Nucleus accumbens (tissue), 56 donors: ENCODE measurements at regions not wholly inside any gene's neighbourhood (a gene's known extent, or its start where the extent isn't known, plus 50 kb on each side); places are given as distances from the start of the nearest gene placed in this dataset.
"Not testable (repeated sequence)": the region's sequence is repeated elsewhere in the genome, so short reads cannot be mapped to it uniquely, and the experiment has no call there.

Experiments
- DNase-seq, 56 donors: peaks; one replicate each; lab custom pipeline; 2025; lab: John Stamatoyannopoulos, UW

- DNase-seq = not testable (repeated sequence)
Observed at GRCh38 chr6:21282360-21282759, 311.2 kb upstream of the SOX4 start.

- DNase-seq = no peak
Observed at GRCh38 chr6:21284166-21284565, 309.4 kb upstream of the SOX4 start.

GRCh38 chr6:21284706-21285105, 308.8 kb upstream of the SOX4 start:
- DNase-seq = peak in 1 of 56 donors; percentile 3

GRCh38 chr6:21294144-21294543, 299.4 kb upstream of the SOX4 start:
- DNase-seq = no peak

GRCh38 chr6:21295506-21296240, 297.9 kb upstream of the SOX4 start:
- DNase-seq = no peak

- DNase-seq = no peak
Observed at GRCh38 chr6:21297665-21298064, 295.9 kb upstream of the SOX4 start.

GRCh38 chr6:21299216-21299615, 294.3 kb upstream of the SOX4 start:
- DNase-seq = no peak

GRCh38 chr6:21300439-21300838, 293.1 kb upstream of the SOX4 start:
- no peak for DNase-seq

- DNase-seq = no peak
Observed at GRCh38 chr6:21305893-21306332, 287.6 kb upstream of the SOX4 start.

GRCh38 chr6:21306546-21306945, 287.0 kb upstream of the SOX4 start:
- DNase-seq = no peak

- peak in 4 of 56 donors; percentile 1 to 26 (median 9) for DNase-seq
Observed at GRCh38 chr6:21309807-21310221, 283.7 kb upstream of the SOX4 start.

- DNase-seq = no peak
Observed at GRCh38 chr6:21310568-21311140, 282.9 kb upstream of the SOX4 start.

- DNase-seq = no peak
Observed at GRCh38 chr6:21312118-21312517, 281.4 kb upstream of the SOX4 start.

GRCh38 chr6:21317642-21318041, 275.9 kb upstream of the SOX4 start:
- no peak for DNase-seq

GRCh38 chr6:21321076-21321475, 272.5 kb upstream of the SOX4 start:
- no peak for DNase-seq

- DNase-seq = no peak
Observed at GRCh38 chr6:21321531-21321930, 272.0 kb upstream of the SOX4 start.

- DNase-seq = no peak
Observed at GRCh38 chr6:21323577-21323976, 270.0 kb upstream of the SOX4 start.

GRCh38 chr6:21325201-21325856, 268.2 kb upstream of the SOX4 start:
- DNase-seq = no peak

GRCh38 chr6:21327326-21328112, 266.0 kb upstream of the SOX4 start:
- no peak for DNase-seq

GRCh38 chr6:21331235-21331634, 262.3 kb upstream of the SOX4 start:
- DNase-seq = peak in 2 of 56 donors; percentile 4 to 22

- no peak for DNase-seq
Observed at GRCh38 chr6:21332077-21332476, 261.5 kb upstream of the SOX4 start.
